ENCODE measurements at regions not wholly inside any gene's neighbourhood (a gene's known extent, or its start where the extent isn't known, plus 50 kb on each side); places are given as distances from the start of the nearest gene placed in this dataset.

DNA sequence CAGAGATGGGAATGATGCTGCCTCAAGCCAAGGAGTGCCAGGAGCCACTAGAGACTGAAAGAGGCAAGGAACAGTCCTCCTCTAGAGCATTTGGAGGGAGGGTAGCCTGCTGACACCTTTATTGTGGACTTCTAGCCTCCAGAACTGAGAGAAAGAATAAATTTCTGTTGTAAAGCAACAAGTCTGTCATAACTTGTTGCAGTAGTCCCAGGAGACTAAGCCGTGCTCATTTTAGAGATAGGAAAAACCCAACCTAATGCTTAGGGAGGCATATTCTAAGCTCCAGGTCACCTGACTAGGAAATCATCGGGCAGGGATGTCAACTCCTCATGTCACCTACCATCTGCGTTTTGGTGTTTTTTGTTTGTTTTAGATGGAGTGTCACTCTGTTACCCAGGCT lies 345.4 kb upstream of the EEF2KMT start:
- no peak for DNase-seq (ENCODE audit: low read depth)

DNA sequence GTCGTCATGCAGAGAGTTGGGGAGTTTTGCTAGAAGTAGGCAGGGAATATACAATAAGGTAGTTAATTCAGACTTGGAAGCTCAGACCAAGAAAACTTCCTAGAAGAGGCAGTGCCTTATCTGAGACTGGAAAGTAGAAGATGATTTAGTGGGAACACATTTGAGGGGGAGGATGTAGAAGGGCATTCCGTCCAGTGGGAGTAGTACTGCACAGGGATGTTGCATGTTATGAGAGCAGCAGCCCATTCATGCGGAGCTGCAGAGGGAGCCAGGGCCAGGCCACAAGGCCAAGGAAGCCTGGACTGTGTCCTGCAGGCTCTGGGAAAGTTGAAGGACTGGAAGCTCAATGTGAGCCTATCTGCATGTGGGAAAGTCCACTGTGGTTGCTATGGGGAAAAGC lies 344.5 kb upstream of the EEF2KMT start:
- no peak for DNase-seq (ENCODE audit: low read depth)

DNA sequence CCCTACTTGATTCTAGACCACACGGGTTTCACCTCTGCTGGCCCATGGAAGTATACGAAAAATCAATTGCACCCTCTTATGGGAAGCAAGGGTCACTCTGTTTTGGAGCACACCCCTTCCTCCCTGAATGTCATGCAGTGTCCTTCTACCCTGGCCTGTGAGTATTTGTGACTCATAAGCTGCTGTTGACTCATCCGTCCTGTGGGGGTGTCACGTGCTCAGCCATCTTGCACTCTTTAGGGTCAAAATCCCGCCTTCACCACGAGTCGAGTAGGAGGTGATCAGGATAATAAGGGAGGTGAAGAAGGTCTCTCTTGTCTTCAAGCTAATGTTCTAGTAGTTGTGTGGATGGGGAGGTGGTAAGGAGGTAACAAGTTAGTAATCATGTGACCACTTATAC lies 341.0 kb upstream of the EEF2KMT start:
- DNase-seq (ENCODE audit: low read depth): no peak

DNA sequence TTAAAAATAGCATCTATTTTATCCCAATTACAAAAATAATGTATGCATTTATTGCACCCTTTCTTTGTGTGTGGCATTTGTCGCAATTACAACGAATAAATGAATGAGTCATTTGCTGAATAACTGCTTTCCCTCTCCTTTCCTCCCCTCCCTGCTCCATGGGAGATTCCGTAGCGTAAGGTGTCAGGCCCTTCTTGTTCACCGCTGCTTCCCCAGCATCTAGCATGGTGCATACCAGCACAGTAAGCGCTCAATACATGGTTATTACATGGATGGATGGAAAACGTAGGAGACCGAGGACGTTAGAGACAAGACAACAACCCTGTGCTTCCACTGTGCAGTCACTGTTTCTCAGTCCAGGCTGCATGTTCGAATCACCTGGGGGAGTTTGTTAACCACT lies 336.0 kb upstream of the EEF2KMT start:
- no peak for DNase-seq (ENCODE audit: low read depth)

DNA sequence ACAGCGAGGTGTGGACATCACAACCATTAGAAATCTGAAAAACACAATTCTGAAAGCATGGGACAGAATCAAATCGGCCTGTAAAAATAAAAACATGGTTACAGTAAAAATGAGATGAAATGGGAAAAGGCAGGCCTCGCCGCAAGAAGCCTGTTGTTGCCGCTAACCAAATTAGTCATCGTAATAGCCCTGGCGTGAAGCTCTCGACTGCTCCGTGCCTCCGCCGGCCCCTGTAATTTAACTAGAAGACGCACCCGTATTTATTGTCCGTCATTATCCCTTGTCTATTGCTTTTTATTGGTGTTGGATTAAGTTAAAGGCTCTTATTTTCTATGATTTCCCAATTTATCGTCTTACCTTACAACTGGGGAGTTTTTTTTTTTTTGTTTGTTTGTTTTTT lies 334.6 kb upstream of the EEF2KMT start:
- DNase-seq (ENCODE audit: low read depth): no peak

DNA sequence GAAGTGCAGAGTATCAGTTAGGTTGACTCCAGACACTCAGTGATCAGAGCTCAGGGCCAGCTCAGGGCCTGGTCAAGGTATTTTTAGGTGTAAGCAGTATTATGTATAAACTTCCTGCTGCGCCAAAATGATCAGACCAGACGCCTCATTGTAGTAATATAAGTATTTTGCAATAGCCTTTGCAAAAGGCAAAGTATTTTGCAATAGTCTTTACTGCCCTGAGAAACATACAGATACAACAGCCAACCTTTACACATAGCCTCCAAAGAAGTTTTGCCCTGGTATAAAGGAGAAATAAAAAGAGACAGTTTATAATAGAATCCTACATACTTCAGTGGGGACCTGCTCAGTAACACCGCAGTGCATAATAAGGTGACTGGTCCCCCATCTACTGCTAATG lies 333.0 kb upstream of the EEF2KMT start:
- no peak for DNase-seq (ENCODE audit: low read depth)

DNA sequence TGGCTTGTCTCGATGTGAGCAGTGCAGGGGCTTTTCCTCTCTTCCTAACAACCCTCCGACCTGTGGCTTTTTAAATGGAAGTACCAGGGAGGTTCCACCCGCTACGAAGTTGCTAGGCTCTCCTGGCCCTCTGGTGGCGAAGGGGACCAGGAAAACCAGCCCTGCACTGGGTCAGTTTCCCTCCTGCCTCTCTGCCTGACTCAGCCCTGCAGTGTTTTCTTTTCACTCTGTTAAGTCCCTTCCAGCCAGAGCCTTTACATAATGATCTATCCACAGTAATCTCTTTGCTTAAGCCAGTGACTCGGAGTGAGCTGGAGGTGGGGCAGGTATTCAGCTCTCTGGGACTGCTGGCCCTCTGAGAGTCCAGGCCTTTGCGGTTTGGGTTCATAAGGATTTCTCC lies 331.3 kb upstream of the EEF2KMT start:
- no peak for DNase-seq (ENCODE audit: low read depth)

DNA sequence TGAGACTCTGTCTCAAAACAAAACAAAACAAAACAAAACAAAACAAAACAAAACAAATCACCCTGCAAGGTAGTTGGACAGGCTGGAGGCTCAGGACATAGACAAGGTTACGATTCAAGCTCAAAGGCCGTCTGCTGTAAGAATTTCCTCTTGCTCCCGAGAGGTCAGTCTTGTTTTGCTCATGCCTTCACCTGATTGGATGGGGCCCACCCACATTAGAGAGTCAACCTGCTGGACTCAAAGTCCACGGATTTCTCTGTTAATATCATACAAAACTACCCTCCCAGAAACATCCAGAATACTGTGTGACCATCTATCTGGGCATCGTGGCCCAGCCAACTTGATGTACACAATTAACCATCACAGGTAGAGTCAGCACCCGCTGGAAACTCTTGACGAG lies 330.0 kb upstream of the EEF2KMT start:
- no peak for DNase-seq (ENCODE audit: low read depth)

DNA sequence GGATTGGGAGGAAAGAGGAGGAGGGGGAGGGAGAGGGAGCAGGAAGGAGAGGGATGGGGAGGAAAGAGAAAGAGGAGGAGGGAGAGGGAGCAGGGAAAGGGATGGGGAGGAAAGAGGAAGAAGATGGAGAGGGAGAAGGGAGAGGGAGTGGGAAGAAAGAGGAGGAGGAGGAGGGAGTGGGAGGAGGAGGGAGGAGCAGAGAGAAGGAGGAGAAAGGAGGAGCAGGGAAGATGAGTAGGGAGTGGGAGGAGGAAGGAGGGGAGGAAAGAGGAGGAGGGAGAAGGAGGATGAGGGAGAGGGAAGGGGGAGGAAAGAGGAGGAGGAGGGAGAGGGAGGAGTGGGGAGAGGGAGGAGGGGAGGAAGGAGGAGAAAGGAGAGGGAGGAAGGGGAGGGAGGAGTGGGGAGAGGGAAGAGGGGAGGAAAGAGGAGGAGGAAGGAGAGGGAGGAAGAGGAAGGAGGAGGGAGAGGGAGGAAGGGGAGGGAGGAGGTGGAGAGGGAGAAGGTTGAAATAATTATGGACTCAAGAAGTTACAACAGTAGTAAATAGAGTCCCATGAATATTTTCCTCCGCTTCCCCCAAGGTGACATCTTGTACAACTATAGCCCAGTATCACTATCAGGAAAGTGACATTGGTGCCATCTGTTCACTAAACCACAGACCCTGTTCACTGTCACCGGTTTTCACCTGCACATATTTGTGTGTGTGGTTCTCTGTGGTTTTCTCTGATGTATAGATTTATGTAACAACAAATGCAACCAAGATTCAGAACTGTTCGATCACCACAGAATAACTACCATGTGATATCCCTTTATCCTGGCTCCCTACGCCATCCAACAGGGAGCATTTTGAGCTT lies 325.3 kb upstream of the EEF2KMT start:
- no peak for DNase-seq (ENCODE audit: low read depth)

DNA sequence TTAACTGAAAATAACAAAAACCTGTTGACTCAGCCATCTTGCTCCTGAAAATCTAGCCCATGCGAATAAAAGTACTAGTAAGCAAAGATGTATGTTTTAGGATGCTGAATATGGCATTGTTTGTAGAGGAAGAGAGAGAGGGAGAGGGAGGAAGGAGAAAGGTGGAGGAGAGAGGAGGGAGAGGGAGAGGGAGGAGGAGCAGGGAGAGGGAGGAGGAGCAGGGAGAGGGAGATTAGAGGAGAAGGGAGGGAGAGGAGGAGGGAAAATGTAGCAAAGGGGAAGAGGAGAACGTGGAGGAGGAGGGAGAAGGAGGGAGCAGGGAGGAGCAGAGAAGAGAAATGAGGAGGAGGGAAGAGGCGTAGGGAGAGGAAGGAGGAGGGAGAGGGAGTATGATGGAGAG lies 324.5 kb upstream of the EEF2KMT start:
- no peak for DNase-seq (ENCODE audit: low read depth)

DNA sequence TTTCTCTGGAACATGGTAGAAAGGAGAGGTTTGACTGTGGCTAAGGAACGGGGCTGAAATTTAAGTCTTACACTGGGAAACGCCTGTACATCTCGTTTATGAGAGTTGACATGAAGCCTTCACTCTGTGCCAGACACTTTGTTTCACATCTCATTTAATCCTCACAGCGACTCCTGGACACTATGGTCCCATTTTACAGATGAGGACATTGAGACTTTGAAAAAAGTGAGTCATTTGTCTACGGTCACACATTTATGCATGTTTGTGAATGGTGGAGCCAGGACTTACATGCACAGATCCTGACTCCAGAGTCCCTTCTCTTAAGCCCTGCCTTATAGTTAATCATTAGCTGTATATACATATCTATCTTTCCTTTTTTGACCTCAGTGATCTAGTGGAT lies 318.4 kb upstream of the EEF2KMT start:
- DNase-seq (ENCODE audit: low read depth): no peak

DNA sequence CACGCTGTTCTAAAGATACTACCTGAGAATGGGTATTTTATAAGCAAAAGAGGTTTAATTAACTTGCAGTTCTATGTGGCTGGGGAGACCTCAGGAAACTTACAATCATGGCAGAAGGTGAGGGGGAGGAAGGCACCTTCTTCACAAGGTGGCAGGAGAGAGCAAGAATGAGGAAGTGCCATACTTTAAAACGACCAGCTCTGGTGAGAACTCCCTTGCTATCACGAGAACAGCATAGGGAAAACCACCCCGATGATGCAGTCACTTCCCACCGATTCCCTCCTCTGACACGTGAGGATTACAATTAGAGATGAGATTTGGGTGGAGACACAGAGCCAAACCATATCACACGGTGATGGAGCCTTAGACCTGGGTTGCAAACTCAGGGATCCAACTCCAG lies 317.5 kb upstream of the EEF2KMT start:
- no peak for DNase-seq (ENCODE audit: low read depth)

DNA sequence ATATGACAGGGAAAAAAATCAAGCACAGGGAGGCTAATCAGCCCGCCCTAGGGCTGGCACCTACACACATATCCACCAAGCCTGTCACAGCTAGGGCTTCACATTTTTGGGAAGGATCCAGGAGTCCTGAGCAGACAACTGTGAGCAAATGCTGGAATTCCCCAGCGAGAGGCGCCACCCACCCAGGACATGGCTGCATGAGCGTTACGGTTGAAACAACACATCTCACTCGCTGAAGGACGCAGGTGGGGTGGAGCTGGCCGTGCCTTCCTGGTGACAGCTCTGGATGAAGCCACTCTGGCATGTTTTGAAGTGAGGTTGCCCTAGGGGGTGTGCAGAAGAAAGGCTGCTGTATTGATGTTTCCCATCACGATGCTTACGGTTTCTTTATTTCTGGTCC lies 315.1 kb upstream of the EEF2KMT start:
- DNase-seq (ENCODE audit: low read depth): no peak

DNA sequence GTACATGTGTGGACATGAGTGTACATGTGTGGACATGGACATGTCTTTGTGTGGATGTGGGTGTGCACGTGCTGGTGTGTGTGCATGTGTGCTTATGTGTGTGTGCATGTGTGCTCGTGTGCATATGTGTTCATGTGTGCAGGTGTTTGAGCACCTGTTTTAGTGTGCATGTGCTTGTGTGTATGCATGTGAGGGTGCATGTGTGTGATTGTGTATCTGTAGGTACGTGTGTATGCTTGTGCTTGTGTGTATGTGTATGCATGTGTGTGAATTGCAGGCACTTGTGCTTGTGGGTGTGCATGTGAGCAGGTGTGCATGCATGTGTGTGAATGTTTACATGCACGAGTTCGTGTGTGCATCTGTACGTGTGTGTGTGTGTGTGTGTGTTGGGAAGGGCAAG lies 300.6 kb upstream of the EEF2KMT start:
- DNase-seq (ENCODE audit: low read depth): no peak

DNA sequence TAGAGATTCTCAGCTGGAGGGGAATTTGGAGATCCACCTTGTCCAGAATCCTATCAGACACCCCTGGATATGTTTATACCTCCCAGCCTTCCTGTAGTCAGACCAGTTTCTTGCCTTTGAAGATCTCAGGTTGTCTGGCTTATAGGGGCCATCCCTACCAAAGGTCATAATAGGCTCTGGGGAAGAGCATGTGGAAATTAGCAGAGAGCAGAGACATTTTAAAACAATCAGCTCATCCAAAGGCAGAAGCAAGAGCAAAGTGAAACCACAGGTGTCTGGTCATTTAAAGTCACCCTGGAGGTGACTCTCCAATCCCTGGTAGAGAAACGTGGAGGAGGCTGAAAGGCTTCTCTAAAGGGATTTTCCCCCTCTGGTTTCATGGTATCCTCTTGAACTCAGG lies 299.3 kb upstream of the EEF2KMT start:
- no peak for DNase-seq (ENCODE audit: low read depth)

DNA sequence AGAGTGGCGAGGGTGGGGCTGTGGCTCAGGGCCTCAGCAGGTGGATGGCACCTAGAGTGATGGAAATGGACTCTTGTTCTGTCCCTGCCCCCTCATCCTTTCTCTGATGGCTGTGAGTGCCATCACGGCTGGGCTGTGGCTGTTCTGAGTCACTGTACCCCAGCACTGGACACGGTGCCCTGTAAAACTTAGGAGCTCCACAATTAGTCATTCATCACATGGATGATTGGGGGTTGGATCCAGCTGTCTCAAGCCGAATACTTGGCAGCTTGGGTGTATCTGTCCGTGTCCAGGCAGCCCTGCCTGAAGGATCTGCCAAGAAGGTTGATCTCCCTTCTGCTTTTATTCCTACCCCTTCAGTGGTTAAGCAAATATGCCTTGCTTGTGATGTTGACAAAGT lies 295.5 kb upstream of the EEF2KMT start:
- no peak for DNase-seq (ENCODE audit: low read depth)

DNA sequence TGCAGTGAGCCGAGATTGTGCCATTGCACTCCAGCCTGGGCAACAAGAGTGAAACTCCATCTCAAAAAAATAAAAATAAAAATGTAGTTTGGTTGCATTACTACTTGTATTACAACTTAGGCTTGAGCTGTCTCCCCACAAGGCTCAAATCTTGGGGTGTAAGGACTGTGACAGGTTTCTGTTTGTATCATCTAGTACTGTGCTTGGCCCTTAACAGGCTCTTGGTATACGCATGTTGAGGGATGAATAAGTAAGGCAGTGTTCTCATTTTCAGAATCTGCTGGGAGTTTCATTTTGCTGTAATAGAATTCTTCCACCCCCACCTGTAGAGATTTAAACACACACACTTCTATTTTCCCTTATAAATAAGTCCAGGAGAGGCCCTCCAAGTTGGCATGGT lies 289.4 kb upstream of the EEF2KMT start:
- no peak for DNase-seq (ENCODE audit: low read depth)

DNA sequence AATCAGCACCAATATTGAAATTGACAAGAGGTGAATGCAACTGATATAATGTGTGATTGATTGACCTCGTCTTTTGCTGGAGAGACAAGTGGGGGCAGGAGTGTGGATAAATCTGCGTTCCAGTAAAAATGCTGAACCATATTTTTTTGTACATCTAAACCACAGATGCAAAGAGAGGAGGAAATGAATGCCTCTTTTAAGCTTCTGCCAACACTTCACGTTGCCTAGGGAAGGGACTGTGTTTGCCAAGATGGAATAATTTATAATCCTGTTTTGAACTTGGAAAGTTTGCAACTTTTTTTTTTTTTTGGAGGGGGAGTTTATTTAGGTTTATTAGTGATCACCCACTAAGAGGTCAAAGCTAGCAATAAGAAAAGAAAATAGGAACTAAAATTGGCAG lies 288.2 kb upstream of the EEF2KMT start:
- no peak for DNase-seq (ENCODE audit: low read depth)

DNA sequence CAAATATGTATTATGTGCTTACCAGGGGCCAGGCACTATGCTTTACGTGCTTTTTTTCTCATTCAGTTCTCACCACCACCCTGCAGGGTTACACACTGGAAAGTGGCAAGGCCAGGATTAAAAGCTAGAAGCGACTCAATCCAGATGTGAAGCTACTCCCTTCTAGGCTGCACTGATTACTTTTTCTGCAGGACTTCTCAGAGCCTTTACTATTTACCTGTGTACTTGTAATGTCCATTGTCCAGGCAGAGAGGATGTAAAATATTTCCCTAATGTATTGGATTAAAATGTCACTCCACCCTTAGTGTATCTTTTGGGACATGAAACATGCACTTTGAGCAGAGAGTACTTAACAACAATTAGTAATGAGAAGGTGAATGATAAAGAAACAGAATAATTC lies 287.5 kb upstream of the EEF2KMT start:
- DNase-seq (ENCODE audit: low read depth): no peak

DNA sequence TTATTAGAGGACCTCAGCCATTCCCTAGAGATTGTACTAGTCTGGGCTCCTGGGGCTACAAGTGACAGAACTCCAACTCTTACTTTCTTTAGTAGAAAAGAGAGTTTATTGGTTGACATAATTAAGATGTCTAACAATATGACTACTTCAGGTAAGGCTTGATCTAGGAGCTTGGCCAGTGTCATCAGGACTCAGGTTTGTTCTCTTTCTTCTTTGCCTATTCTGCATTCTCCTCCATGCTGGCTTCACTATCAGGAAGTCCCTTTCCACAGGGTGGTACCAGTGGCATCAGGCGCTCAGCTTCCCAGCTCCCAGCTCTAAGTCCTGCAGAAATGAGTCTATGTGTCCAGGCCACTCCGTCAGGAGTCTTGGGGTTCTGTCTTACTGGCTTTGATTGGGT lies 286.1 kb upstream of the EEF2KMT start:
- no peak for DNase-seq (ENCODE audit: low read depth)

DNA sequence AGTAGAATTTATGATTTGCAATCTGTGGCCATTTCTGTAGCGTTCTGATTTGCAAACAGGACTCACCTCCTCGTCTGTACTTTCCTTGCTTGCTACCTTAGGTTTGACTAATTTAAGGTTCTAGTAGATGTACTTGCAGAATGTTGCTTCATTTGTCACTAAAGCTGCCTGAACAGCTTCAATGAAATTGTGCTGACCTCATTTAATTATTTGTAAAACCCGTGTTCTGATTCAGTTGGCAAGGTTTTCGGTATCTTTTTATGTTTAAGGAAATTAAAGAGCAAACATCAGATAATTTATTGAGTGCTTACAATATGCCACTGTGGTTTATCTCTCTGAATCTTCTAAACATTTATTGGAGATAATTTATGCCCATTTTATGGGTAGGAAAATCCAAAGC lies 284.9 kb upstream of the EEF2KMT start:
- DNase-seq (ENCODE audit: low read depth): no peak

DNA sequence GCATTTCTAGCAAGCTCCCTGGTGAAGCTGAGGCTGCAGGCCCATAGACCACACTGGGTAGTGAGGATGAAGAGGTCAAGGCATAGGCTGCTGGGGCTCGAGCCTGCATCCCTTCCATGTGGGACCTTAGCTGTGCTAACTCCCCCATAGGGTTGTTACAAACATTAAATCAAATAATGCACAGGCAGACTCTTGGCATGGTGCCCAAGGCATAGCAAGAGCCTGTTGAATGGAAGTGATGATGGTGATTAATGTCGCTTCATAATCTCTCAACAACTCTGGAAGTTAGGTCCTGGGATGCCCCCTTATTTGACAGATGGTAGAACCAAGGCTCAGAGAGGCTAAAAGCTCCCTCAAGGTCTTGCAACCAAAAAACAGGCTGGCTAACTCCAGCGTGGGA lies 283.9 kb upstream of the EEF2KMT start:
- DNase-seq (ENCODE audit: low read depth): no peak

DNA sequence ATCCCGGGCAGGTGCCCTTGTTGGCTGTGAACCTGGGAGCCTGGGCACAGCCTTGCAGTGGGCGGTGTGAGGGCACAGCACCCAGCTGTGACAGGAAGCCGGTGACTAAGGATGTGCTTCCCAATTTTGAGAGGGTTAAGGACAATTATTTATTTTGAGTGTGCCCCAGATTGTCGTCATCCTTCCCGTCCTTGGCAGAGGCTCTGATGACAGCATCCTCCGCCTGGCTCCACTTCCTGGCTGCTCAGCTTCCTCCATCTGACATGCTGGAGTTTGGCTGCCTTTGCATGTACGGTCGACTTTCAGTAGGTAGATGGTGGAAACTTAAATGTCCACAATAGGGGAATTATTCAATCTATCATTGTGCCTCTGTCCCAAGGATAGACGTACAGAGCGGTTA lies 282.4 kb upstream of the EEF2KMT start:
- no peak for DNase-seq (ENCODE audit: low read depth)

DNA sequence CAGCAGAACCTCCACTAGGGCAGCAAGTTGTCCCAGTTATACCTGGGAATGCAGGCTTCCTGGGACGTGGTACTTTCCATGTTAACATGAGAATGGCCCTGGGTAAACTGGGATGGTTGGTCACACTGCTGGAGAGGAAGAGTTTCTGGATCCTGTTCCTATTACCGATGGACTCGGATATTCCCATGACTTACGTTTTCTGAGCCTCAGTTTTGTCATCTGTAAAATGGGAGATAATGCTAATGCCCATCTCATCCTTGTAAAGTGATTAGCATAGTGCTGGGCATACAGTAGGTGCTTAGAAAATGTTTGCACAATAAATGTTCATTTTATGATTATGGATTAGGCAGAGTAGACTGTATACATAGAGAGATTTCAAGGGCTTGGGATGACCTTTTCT lies 280.9 kb upstream of the EEF2KMT start:
- DNase-seq (ENCODE audit: low read depth): no peak
